ENCODE measurements at regions not wholly inside any gene's neighbourhood (a gene's known extent, or its start where the extent isn't known, plus 50 kb on each side); places are given as distances from the start of the nearest gene placed in this dataset.
"Not testable (repeated sequence)": the region's sequence is repeated elsewhere in the genome, so short reads cannot be mapped to it uniquely, and the experiment has no call there.

DNA sequence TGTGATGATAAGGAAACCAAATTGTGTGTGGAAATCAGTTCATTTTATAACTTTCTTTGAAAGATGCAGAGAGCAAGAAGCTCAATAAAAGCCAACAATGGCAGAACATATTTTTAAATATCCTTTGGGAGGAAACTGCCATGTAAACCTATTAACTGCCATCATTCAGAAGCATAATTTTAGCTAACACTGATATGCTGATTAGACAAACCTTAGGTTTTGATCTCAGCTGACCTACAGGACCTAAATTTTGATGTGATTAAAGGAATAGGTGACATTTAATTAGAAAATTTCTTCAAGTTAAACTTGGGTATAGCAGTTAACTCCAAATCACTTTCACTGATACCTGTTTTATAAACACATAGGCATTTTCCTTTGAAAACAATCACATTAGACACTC, 187.1 kb downstream of the TFAP2B start:
- no peak overlapping the region for H3K4me3 ChIP-seq (ENCODE audit: low read depth, low read length)
- TF ChIP-seq, protein P1, sequence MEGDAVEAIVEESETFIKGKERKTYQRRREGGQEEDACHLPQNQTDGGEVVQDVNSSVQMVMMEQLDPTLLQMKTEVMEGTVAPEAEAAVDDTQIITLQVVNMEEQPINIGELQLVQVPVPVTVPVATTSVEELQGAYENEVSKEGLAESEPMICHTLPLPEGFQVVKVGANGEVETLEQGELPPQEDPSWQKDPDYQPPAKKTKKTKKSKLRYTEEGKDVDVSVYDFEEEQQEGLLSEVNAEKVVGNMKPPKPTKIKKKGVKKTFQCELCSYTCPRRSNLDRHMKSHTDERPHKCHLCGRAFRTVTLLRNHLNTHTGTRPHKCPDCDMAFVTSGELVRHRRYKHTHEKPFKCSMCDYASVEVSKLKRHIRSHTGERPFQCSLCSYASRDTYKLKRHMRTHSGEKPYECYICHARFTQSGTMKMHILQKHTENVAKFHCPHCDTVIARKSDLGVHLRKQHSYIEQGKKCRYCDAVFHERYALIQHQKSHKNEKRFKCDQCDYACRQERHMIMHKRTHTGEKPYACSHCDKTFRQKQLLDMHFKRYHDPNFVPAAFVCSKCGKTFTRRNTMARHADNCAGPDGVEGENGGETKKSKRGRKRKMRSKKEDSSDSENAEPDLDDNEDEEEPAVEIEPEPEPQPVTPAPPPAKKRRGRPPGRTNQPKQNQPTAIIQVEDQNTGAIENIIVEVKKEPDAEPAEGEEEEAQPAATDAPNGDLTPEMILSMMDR (conservative IDR thresholded peaks at IDR 0.05; ENCODE audit: low read depth, low read length), result no peak
- DNase-seq (ENCODE audit: low read depth), result no peak

DNA sequence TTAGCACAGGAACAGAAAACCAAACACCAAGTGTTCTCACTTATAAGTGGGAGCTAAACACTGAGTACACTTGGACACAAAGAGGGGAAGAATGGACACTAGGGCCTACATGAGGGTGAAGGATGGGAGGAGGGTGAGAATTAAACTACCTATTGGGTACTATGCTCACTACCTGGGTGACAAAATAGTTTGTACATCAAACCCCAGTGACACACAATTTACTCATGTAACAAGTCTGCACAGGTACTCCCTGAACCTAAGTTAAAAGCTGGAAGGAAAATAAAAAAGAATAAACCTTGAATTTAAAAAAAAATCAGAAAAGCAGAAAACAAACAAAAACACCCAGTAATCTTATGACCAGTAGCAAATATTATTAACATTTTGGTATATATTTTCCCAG, 188.6 kb downstream of the TFAP2B start:
- no peak overlapping the region for H3K4me3 ChIP-seq (ENCODE audit: low read depth, low read length)
- DNase-seq (ENCODE audit: low read depth), result no peak
- TF ChIP-seq, protein P1 (conservative IDR thresholded peaks at IDR 0.05; ENCODE audit: low read depth, low read length), result no peak

DNA sequence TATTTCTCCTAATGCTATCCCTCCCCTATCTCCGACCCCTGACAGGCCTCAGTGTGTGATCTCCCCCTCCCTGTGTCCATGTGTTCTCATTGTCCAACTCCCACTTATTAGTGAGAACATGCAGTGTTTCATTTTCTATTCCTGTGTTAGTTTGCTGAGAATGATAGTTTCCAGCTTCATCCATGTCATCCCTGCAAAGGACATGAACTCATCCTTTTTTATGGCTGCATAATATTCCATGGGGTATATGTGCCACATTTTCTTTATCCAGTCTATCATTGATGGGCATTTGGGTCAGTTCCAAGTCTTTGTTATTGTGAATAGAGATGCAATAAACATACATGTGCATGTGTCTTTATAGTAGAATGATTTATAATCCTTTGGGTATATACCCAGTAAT, 190.0 kb downstream of the TFAP2B start:
- not testable (repeated sequence) for H3K4me3 ChIP-seq (ENCODE audit: low read depth, low read length); DNase-seq (ENCODE audit: low read depth)

DNA sequence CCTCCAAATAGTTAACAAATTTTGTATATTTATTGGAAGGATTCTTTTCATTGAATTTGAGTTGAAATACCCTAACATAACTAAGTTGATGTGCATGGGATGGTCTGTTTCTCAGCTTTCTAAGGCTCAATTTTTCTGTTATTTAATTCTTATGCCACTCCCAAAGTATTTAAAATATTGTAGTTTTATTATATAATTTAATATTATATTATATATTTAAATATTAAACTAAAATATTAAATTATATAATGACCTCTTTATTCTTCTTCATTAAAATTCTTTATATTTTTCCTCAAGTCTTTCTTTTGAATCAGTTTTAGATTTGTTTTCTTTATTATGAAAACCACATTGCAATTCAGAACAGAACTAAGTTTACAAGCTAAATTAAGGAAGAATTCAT, 194.7 kb downstream of the TFAP2B start:
- no peak for DNase-seq (ENCODE audit: low read depth)
- TF ChIP-seq, protein P1 (conservative IDR thresholded peaks at IDR 0.05; ENCODE audit: low read depth, low read length), result no peak
- H3K4me3 ChIP-seq (ENCODE audit: low read depth, low read length), result no peak overlapping the region

DNA sequence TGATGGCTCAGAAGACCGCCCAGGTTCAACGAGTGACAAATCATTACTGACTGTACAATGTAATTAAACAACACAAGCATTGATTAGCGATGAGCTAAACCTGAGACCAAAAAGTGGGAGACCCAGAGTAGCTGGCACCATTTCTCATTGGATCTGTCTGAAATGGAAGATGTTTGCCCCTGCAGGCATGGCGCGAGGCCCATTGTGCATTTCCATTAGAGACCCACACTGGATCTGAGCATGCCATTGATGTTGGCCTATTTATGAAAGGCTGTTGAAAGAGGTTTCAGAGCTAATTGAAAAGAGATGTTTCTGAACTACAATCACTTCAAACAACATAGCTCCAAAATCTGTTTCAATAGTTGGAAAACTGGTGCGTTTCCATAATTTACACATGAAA, 196.7 kb downstream of the TFAP2B start:
- TF ChIP-seq, protein P1 (conservative IDR thresholded peaks at IDR 0.05; ENCODE audit: low read depth, low read length), result no peak
- DNase-seq (ENCODE audit: low read depth), result no peak
- H3K4me3 ChIP-seq (ENCODE audit: low read depth, low read length), result no peak overlapping the region

DNA sequence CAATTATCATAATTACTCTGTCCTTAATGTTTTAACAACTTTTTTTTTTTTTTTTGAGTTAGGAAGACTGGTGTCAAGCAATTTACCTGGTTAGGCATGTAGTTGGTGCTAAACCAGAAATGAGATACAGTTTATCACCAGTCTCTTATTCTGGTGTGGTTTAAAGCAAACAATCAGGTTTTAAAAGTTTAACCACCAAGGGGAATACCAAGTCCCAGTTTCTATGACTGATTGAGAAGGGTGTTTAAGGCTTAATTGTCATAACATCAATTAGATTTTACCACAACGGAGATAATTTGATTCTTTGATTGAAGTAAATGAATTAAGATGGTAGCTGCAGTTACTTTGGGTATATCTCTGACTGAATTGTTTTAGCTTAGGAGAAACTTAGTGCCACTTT, 197.8 kb downstream of the TFAP2B start:
- TF ChIP-seq, protein P1 (conservative IDR thresholded peaks at IDR 0.05; ENCODE audit: low read depth, low read length), result no peak
- no peak for DNase-seq (ENCODE audit: low read depth)
- no peak overlapping the region for H3K4me3 ChIP-seq (ENCODE audit: low read depth, low read length)

DNA sequence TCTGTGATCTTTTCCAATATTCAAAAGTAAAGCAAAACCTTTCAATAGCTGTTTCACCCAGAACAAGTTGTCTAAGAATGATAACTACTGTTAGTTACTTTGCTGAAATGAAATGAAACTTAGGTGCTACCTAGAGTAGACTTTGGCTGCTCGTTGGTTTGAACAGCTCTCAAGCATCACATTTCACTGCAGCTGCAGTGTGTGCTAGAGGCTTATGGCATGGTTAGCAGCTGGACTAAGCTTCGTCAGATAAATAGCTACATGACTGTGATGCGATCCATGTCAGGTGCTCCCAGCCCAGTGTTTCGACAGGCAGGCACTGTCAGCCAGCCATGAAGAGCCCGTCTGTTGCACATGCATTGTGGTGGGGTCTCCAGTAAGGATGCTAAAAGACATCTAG, 201.1 kb downstream of the TFAP2B start:
- TF ChIP-seq, protein P1 (conservative IDR thresholded peaks at IDR 0.05; ENCODE audit: low read depth, low read length), result no peak
- H3K4me3 ChIP-seq (ENCODE audit: low read depth, low read length), result no peak overlapping the region
- no peak for DNase-seq (ENCODE audit: low read depth)

DNA sequence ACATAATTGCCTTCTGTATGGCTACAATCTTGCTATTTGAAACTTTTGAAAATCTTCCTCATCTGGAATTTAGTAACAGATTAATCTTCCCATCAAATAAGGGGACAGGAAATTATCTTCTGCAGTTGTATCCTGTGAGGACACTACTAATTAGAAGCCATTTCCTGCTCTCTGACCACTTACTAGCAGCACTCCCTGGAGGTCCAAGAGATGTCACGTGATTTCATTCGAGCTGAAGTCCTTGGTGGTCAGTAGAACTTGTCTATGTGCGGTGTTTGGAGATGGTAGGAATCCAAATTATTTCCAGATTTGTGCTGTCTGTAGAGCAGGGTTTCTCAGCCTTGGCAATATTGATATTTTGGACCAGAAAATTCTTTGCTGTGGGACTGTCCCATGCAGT, 202.5 kb downstream of the TFAP2B start:
- TF ChIP-seq, protein P1 (conservative IDR thresholded peaks at IDR 0.05; ENCODE audit: low read depth, low read length), result no peak
- DNase-seq (ENCODE audit: low read depth), result no peak

More for the DNA sequence above, 202.5 kb downstream of the TFAP2B start:
- H3K4me3 ChIP-seq (ENCODE audit: low read depth, low read length), result no peak overlapping the region

Measured in choroid plexus epithelial cell (primary cell).